Mucosa of stomach (tissue), 1 donor: ENCODE measurements at regions not wholly inside any gene's neighbourhood (a gene's known extent, or its start where the extent isn't known, plus 50 kb on each side); places are given as distances from the start of the nearest gene placed in this dataset.
A peak's percentile ranks its signal among the peaks of the same experiment; 100 is the strongest.

Experiments used
- H3K27me3 ChIP-seq: one replicate; pipeline ENCODE4 v1.7.0; 2013; ENCODE audit warnings: mild to moderate bottlenecking, low read length; ENCODE audit not compliant: control insufficient read depth, insufficient read depth
- H3K36me3 ChIP-seq: one replicate; pipeline ENCODE4 v1.7.0; 2013; ENCODE audit warnings: low read length; ENCODE audit not compliant: control insufficient read depth, insufficient read depth
- H3K4me1 ChIP-seq: one replicate; pipeline ENCODE4 v1.7.0; 2013; ENCODE audit warnings: mild to moderate bottlenecking, low read length; ENCODE audit not compliant: control insufficient read depth, insufficient read depth
- H3K4me3 ChIP-seq: one replicate; pipeline ENCODE4 v1.7.0; 2013; ENCODE audit warnings: low read length
- H3K9ac ChIP-seq: one replicate; pipeline ENCODE4 v1.7.0; 2013; ENCODE audit warnings: mild to moderate bottlenecking, low read length, moderate library complexity
- H3K9me3 ChIP-seq: one replicate; pipeline ENCODE4 v1.7.0; 2013; ENCODE audit warnings: mild to moderate bottlenecking, low read length, moderate library complexity; ENCODE audit not compliant: control insufficient read depth
- donor health status: Pancreatic carcinoma.

GRCh38 chr2:9144046-9144445 is 62.6 kb upstream of the ASAP2 start:
- Histone ChIP-seq H3K4me1 (peaks cover 42% of the 10 kb centered on the region), H3K9me3 (no peaks in the 10 kb centered on the region), H3K36me3 (no peaks in the 10 kb centered on the region), H3K27me3 (no peaks in the 10 kb centered on the region), H3K4me3 (no peak overlapping the region), H3K9ac (no peak overlapping the region)

- Histone ChIP-seq H3K9ac (peak overlapping the region; percentile 22), H3K27me3 (no peaks in the 10 kb centered on the region), H3K36me3 (no peaks in the 10 kb centered on the region), H3K4me3 (no peak overlapping the region), H3K9me3 (no peaks in the 10 kb centered on the region), H3K4me1 (peaks cover 49% of the 10 kb centered on the region)
Measured at GRCh38 chr2:9143264-9143815, 63.3 kb upstream of the ASAP2 start.

- Histone ChIP-seq H3K36me3 (no peaks in the 10 kb centered on the region), H3K9ac (peak overlapping the region; percentile 22), H3K4me1 (peaks cover 55% of the 10 kb centered on the region), H3K27me3 (no peaks in the 10 kb centered on the region), H3K4me3 (no peak overlapping the region), H3K9me3 (no peaks in the 10 kb centered on the region)
Measured at GRCh38 chr2:9142551-9143263, 63.9 kb upstream of the ASAP2 start.

GRCh38 chr2:9141706-9142460 is 64.7 kb upstream of the ASAP2 start:
- Histone ChIP-seq H3K27me3 (no peaks in the 10 kb centered on the region), H3K4me3 (no peak overlapping the region), H3K4me1 (peaks cover 60% of the 10 kb centered on the region), H3K9ac (no peak overlapping the region), H3K36me3 (no peaks in the 10 kb centered on the region), H3K9me3 (no peaks in the 10 kb centered on the region)

GRCh38 chr2:9141091-9141667 is 65.4 kb upstream of the ASAP2 start:
- H3K36me3 ChIP-seq: no peaks in the 10 kb centered on the region
- no peaks in the 10 kb centered on the region for H3K27me3 ChIP-seq
- no peak overlapping the region for H3K4me3 ChIP-seq

GRCh38 chr2:9140645-9141044 is 66.0 kb upstream of the ASAP2 start:
- peaks cover 72% of the 10 kb centered on the region for H3K4me1 ChIP-seq
- no peaks in the 10 kb centered on the region for H3K36me3 ChIP-seq
- no peak overlapping the region for H3K4me3 ChIP-seq
- H3K9me3 ChIP-seq: no peaks in the 10 kb centered on the region
- no peak overlapping the region for H3K9ac ChIP-seq
- H3K27me3 ChIP-seq: no peaks in the 10 kb centered on the region

More at GRCh38 chr2:9141091-9141667, 65.4 kb upstream of the ASAP2 start:
- Histone ChIP-seq H3K4me1 (peaks cover 67% of the 10 kb centered on the region), H3K9me3 (no peaks in the 10 kb centered on the region), H3K9ac (no peak overlapping the region)

GRCh38 chr2:9139491-9140443 is 66.8 kb upstream of the ASAP2 start:
- Histone ChIP-seq H3K4me1 (peaks cover 66% of the 10 kb centered on the region), H3K36me3 (no peaks in the 10 kb centered on the region), H3K9ac (no peak overlapping the region), H3K4me3 (no peak overlapping the region), H3K27me3 (no peaks in the 10 kb centered on the region), H3K9me3 (no peaks in the 10 kb centered on the region)

GRCh38 chr2:9137379-9138150 is 69.0 kb upstream of the ASAP2 start:
- Histone ChIP-seq H3K27me3 (no peaks in the 10 kb centered on the region), H3K4me1 (peaks cover 44% of the 10 kb centered on the region), H3K4me3 (peak overlapping the region; percentile 24), H3K9ac (peak overlapping the region; percentile 30), H3K9me3 (no peaks in the 10 kb centered on the region), H3K36me3 (no peaks in the 10 kb centered on the region)

- peaks cover 31% of the 10 kb centered on the region for H3K4me1 ChIP-seq
- no peaks in the 10 kb centered on the region for H3K36me3 ChIP-seq
- no peaks in the 10 kb centered on the region for H3K27me3 ChIP-seq
- H3K9me3 ChIP-seq: no peaks in the 10 kb centered on the region
- no peak overlapping the region for H3K4me3 ChIP-seq
- H3K9ac ChIP-seq: no peak overlapping the region
Measured at GRCh38 chr2:9135822-9136558, 70.6 kb upstream of the ASAP2 start.

GRCh38 chr2:9127316-9127715 is 79.3 kb upstream of the ASAP2 start:
- H3K9ac ChIP-seq: no peak overlapping the region
- H3K4me1 ChIP-seq: no peaks in the 10 kb centered on the region
- H3K9me3 ChIP-seq: no peaks in the 10 kb centered on the region
- no peak overlapping the region for H3K4me3 ChIP-seq
- H3K36me3 ChIP-seq: no peaks in the 10 kb centered on the region
- no peaks in the 10 kb centered on the region for H3K27me3 ChIP-seq
